ENCODE measurements at regions not wholly inside any gene's neighbourhood (a gene's known extent, or its start where the extent isn't known, plus 50 kb on each side); places are given as distances from the start of the nearest gene placed in this dataset.

DNA sequence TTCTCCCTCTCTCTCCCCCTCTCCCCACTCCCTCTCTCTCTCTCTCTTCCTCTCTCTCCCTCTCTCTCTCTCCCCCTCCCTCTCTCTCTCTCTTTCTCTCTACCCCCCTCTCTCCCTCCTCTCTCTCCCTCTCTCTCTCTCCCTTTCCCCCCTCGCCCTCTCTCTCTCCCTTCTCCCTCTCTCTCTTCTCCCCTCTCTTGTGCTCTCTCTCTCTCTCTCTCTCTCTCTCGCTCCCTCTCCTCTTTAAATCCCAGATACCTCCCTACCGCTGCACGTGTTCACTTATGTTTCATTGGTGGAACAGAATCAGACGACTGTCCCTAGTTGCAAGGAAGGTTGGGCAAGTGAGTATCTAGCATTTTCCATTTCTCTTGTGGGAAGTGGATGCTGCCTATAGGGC is 166.5 kb downstream of the EBLN2 start:
- ATAC-seq (no peak), DNase-seq (no peak)
- POLR2A ChIA-PET = no interaction called here
- TF ChIP-seq, protein P1, sequence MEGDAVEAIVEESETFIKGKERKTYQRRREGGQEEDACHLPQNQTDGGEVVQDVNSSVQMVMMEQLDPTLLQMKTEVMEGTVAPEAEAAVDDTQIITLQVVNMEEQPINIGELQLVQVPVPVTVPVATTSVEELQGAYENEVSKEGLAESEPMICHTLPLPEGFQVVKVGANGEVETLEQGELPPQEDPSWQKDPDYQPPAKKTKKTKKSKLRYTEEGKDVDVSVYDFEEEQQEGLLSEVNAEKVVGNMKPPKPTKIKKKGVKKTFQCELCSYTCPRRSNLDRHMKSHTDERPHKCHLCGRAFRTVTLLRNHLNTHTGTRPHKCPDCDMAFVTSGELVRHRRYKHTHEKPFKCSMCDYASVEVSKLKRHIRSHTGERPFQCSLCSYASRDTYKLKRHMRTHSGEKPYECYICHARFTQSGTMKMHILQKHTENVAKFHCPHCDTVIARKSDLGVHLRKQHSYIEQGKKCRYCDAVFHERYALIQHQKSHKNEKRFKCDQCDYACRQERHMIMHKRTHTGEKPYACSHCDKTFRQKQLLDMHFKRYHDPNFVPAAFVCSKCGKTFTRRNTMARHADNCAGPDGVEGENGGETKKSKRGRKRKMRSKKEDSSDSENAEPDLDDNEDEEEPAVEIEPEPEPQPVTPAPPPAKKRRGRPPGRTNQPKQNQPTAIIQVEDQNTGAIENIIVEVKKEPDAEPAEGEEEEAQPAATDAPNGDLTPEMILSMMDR (IDR thresholded peaks at IDR 0.05) = no peak
- no peak overlapping the region for H3K27ac Mint-ChIP-seq
- intact Hi-C loops (cut with micrococcal nuclease) = no loop called here
- CTCF ChIA-PET = no interaction called here
- no peaks in the 10 kb centered on the region for H3K4me1 Mint-ChIP-seq (ENCODE audit: low read depth)
- H3K9me3 Mint-ChIP-seq = no peaks in the 10 kb centered on the region
- no peaks in the 10 kb centered on the region for H3K27me3 Mint-ChIP-seq
- no peak overlapping the region for H3K4me3 Mint-ChIP-seq
- no peaks in the 10 kb centered on the region for H3K36me3 Mint-ChIP-seq (ENCODE audit: low read depth)

DNA sequence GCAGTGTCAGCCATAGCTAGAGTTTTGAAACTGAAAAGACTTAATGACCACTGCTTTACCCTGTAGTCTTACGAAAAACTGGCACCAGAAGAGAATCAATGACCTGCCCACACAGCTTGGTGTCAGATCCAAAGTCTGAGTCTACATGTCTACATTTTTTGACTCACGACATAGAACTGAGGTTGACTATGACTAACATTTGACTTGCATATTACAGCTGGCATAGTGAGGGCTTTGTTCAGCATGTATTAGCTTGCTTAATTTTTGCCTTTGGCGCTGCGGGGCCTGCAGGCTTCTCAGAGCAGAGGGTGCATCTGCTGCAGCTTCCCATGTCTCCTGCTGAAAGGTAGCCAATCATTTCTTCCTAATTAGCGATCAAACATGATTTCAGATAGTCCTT is 167.0 kb downstream of the EBLN2 start:
- no peaks in the 10 kb centered on the region for H3K4me1 Mint-ChIP-seq (ENCODE audit: low read depth)
- no peaks in the 10 kb centered on the region for H3K9me3 Mint-ChIP-seq
- no peak overlapping the region for H3K27ac Mint-ChIP-seq
- DNase-seq (no peak), ATAC-seq (no peak)
- H3K27me3 Mint-ChIP-seq = no peaks in the 10 kb centered on the region
- intact Hi-C loops (cut with micrococcal nuclease) = no loop called here
- ChIA-PET CTCF (no interaction called here), POLR2A (no interaction called here)
- TF ChIP-seq, protein P1 (IDR thresholded peaks at IDR 0.05) = no peak
- H3K36me3 Mint-ChIP-seq (ENCODE audit: low read depth) = no peaks in the 10 kb centered on the region
- H3K4me3 Mint-ChIP-seq = no peak overlapping the region

DNA sequence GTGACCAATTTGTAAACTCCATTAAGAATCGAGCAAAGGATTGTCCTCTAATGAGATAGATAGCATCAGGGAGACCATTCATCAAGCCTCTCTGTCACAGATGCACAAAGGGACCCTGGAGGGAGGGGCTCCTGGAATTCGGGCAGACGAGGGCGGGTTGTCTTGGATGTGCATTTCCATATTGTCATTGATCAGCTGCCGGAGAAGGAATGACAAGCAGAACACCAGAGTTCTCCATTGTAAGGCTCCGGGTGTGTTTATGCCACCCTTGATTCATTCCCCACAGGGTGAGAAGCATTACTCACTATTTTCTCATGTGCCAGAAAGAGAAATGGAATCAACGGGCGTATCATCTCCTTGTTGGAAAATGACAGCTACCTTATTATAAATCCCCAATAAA is 167.5 kb downstream of the EBLN2 start:
- TF ChIP-seq, protein P1 (IDR thresholded peaks at IDR 0.05) = no peak
- Mint-ChIP-seq H3K36me3 (ENCODE audit: low read depth) (no peaks in the 10 kb centered on the region), H3K4me1 (ENCODE audit: low read depth) (no peaks in the 10 kb centered on the region), H3K9me3 (no peaks in the 10 kb centered on the region), H3K4me3 (no peak overlapping the region), H3K27ac (no peak overlapping the region), H3K27me3 (no peaks in the 10 kb centered on the region)
- DNase-seq = no peak
- ATAC-seq = no peak
- intact Hi-C loops (cut with micrococcal nuclease) = no loop called here
- ChIA-PET CTCF (no interaction called here), POLR2A (no interaction called here)

DNA sequence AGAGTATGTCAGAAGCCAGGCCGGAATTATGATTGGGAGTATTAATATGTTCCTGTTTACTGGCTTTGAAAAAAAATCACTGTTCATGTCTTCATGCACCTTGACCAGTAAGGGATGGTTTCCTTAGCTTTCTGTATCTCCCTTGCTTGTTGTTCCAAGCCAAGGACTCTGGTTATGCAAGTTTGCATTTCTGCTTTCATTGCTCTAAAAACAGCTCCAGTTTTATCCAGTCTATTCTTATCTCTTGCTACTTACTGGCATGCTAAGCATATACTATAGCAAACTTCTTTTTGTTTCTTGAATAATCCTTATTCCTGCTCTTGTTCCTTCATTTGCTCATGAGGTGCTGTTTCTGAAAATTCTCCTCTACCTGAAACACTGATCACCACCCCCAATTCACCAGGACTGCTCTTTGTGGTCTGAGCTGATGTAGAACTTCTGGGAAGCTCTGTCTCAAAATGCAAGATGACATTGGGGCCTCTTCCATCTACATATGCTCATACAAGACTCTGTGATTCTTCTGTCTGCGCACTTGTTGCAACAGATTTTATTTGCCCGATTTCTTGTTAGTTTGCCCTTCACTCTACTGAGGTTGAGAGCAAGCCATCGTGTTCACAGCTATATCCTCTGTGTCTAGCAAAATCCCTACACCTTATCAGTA is 173.0 kb downstream of the EBLN2 start:
- ChIA-PET CTCF (no interaction called here), POLR2A (no interaction called here)
- TF ChIP-seq, protein P1 (IDR thresholded peaks at IDR 0.05) = no peak
- Mint-ChIP-seq H3K4me1 (ENCODE audit: low read depth) (no peaks in the 10 kb centered on the region), H3K9me3 (no peaks in the 10 kb centered on the region), H3K27ac (no peak overlapping the region), H3K27me3 (no peaks in the 10 kb centered on the region), H3K4me3 (no peak overlapping the region), H3K36me3 (ENCODE audit: low read depth) (no peaks in the 10 kb centered on the region)
- ATAC-seq (no peak), DNase-seq (no peak)
- intact Hi-C loops (cut with micrococcal nuclease) = no loop called here

DNA sequence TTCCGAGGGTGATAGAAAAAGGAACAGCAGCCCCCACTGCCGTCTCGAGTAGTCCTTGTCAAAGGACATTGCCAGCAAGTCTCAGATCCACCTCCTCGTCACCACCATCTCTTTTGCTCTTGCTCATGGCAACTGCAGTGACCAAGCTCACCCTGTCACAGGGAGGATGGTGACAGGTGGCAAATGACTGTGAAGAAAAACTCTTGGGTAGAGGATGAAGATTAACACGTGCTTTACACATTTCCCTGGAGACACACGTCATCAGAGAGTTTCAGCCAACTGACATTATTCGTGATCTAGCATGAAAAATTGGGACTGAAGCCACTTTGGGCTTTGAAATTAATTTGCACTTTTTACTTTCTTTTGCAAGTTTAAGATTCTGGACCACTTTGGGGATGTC is 174.3 kb downstream of the EBLN2 start:
- no peaks in the 10 kb centered on the region for H3K36me3 Mint-ChIP-seq (ENCODE audit: low read depth)
- ChIA-PET POLR2A (no interaction called here), CTCF (no interaction called here)
- TF ChIP-seq, protein P1 (IDR thresholded peaks at IDR 0.05) = no peak
- H3K27ac Mint-ChIP-seq = no peak overlapping the region
- no peaks in the 10 kb centered on the region for H3K9me3 Mint-ChIP-seq
- intact Hi-C loops (cut with micrococcal nuclease) = no loop called here
- ATAC-seq (no peak), DNase-seq (no peak)
- no peaks in the 10 kb centered on the region for H3K4me1 Mint-ChIP-seq (ENCODE audit: low read depth)
- no peak overlapping the region for H3K4me3 Mint-ChIP-seq
- peaks cover 4% of the 10 kb centered on the region for H3K27me3 Mint-ChIP-seq

Measured in activated CD8-positive, alpha-beta T cell treated with anti-CD3 and anti-CD28 coated beads for 36 hours (primary cell).